NCI-H2107 (cell line): ENCODE measurements at regions not wholly inside any gene's neighbourhood (a gene's known extent, or its start where the extent isn't known, plus 50 kb on each side); places are given as distances from the start of the nearest gene placed in this dataset.
"Not testable (repeated sequence)": the region's sequence is repeated elsewhere in the genome, so short reads cannot be mapped to it uniquely, and the experiment has no call there.

Experiments
- DNase-seq: peaks from one replicate; lab custom pipeline; 2025; lab: John Stamatoyannopoulos, UW

DNA sequence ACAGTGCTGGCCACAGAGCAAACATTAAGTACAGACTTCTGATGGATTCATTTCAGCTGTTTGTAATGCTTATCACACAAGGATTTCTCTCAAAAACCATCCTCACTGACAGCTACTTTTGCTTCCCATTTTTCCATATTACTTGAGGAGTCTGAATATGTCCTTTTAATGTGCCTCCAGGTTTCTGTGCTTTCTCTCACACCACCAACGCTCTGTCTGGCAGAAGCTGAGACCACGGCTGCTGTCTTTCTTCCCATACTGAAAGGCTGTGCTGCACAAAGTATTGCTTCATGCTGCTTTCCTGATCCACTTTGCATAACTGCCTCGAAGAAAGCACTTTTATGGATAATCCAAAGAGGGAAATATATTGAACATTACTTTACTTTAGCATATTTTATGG is 312.1 kb upstream of the ZEB2 start:
- no peak for DNase-seq

DNA sequence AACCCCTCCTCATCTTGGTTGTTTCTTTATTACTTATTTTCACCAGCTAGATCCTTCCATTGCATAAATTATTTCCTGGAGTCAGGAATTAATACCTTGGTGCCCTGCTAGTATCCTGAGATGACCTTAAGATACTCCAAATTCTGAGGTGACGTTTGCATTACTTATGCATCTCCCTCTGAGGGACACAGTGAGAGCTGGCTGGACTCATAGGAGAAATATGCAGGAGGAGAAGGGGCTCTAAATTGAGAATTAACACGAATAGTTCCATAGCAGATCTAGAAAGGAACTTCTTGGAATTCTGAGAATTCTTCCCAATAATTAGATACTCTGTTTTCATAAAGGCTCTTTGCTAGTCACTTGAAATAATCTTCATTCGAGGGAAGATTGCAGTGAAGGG is 310.6 kb upstream of the ZEB2 start:
- DNase-seq = no peak

DNA sequence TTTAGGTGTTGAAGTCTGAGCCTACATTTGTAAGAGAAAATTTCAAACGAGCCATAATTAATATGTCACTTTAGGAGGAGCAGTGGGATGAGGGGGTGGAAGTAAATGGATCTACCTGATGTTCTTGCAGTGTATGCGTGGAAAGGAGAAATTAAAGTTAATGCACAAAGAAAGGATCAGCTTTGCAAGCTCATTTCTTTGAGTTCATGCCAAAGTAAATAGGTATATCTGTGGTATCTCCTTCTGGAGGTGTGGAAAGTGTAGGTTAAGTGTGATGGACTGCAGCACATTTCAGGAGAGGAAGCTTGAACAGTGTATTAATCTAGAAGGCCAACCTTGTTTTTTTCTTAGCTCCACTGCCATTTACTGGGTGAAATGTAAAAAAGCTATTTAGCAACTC is 307.5 kb upstream of the ZEB2 start:
- no peak for DNase-seq

DNA sequence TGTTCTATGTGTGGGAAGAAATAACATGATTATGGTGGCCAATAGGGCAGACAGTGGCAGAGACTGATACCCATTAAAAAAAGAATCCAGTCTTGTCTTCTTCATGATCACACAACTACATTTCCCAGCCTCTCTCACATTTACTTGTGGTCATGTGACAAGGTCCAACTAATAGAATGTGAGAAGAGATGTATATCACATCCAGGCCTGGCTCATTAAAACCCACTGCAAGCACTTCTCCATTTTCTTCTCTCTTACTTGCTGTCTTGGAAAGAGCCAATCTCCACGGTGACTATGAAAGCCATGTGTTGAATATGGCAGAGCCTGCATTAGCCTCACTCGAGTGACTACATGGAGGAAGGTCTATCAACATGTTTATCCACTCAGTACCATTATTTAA is 306.2 kb upstream of the ZEB2 start:
- no peak for DNase-seq

DNA sequence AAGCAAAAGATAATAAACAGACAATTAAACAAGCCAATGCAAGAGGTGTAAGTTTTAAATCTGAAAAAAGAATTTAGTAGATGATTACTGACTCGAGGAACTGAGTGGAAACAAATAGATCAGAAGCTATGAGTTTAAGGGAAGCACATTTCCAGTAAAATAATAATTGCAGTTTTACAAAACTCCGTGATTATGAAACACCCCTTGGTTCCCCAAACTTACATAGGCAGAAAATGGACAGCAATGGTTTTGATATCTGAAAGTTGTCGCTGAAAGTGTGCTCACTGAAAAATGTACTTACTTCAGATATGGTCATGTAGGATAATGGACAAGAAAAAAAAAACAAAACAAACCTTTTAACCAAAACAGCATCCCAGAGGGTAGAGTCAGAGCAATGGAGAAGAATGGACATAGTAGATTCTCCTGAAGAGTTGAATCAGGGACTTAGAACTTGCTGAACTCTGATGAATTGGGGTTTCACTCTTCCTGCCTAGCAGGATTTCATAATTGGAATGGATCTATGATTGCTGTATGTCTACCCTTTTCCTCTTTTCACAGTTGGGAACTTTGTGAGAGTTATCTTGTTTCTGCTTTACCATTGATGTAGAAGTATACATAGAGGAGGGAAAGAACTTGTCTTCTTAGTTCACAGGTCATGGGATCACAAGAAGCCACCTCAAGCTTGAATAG is 305.6 kb upstream of the ZEB2 start:
- no peak for DNase-seq

DNA sequence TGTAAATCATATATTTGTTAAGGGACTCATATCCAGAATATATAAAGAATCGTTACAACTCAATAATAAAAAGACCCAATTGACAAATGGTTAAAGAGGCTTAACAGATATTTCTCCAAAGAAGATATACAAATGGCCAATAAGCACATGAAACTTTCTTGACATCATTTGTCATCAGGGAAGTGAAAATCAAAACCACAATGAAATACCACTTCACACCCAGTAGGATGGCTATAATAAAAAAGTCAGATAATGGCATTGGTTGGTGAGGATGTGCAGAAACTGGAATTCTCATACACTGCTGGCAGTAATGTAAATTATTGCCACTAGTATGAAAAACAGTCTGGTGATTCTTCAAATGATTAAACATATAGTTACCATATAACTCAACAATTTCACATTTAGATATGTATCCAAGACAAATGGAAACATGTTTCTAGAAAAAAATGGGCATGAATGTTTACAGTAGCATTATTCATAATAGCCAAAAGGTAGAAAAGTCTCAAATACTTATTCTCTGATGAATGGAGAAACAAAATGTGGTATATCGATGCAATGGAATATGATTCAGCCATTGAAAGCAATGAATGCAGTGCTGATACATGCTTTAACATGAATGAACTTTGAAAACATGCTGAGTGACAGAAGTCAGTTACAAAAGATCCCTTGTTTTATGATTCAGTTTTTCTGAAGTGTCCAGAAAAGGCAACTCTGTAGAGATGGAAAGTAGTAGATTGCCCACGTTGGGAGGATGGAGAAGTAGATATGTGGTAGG is 304.6 kb upstream of the ZEB2 start:
- DNase-seq = no peak

DNA sequence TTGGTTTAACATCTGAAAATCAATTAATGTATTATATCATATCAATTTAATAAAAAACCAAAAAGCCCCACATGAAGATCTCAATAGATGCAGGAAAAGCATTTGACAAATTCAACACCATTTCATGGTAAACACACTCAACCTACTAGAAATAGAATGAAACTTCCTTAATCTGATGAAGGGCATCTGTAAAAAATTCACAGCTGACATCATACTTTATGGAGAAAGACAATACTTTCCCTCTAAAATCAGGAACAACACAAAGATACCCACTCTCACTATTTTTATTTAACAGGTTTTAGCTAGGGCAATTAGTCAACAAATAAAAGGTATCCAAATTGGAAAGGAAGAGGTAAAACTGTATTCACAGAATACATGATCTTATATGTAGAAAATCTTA is 303.0 kb upstream of the ZEB2 start:
- DNase-seq = no peak

DNA sequence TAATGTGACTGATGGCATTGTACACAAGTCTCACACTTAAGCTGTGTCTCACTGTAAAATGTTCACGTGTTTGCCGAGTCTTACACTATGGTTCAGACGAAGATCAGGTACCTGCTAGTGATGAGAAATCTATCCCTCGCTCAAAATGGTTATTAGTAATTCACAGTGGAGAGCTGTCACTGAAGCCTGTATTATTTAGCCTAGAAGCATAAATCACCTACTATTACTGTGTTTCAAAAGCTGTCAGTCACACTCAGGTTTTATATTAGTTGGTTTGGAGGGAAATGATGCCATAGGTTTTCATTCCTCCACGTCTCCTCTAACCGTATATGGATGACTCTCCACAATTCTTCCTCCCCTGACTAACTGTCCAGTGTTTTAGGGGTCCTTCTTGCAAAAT is 292.4 kb upstream of the ZEB2 start:
- DNase-seq = no peak

DNA sequence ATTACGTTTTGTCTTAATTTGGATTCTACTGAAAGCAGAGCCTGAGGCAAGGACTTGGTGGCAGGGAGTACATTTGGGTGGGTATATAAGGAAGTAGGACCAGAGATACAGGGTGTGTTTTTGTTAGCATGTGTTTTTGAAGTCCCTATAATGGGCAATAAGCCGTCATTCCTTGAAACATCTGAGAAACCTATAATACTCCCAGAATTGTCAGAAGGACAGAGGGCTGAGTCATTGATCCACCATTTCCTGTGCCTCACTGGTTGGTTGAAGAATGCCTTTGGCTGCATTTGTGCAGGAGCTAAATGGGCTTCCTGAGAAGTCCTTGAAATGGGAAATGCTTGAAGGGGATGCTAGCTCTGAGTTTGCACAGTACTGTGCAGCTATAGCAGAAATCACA is 281.8 kb upstream of the ZEB2 start:
- no peak for DNase-seq

DNA sequence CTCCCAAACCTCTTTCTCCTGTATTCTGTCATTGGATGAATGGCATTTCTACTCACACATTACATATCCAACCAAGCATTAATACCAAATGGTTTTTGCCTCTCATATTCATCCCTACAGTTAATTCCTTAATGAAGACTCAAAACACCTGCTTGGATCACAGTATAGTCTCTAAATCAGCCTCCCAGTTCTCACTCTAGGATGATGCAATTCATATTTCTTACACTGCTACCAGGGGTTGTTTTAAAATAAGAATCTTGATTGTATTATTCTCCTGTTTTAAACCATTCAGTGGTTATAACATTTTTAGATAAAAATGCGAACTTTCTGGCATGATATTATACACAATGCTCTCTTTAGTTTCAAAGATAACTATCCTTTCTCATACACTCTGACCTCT is 281.4 kb upstream of the ZEB2 start:
- no peak for DNase-seq

DNA sequence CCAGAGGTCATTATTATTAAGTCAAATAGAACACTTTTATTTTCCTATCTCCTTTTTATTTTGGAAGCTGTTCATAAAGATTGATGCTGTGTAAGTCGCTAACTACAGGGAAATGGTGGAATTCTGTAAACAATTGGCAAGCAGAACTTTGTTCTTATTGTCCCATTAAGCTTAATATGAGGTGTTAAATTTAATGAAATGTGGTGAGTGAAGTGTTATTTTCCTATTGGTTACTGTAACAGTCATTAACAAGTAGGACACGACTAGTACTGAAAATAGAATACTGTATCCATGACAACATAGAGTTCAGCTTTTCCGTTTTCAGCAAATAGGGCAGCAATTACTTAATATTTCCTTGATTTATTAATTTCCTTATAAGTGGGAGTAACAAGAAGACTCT is 279.1 kb upstream of the ZEB2 start:
- DNase-seq = no peak

DNA sequence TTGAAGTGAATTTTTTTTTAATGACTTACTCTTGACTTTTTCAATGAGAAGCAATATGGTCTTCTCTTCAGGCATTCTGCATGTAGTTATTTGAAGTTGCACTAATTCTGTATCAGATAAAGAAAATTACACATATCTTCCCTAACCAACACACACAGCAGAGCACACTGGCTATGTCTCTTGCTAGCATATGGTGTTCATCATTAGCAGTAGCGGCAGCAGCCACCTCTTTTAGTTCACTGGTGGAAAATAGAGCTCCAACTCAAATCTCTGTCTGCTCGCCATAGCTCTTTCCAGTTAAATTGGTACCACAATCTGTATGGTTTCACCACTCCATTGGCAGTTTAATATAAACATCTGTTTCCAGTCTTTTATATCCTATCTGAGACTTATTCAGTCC is 278.1 kb upstream of the ZEB2 start:
- no peak for DNase-seq

DNA sequence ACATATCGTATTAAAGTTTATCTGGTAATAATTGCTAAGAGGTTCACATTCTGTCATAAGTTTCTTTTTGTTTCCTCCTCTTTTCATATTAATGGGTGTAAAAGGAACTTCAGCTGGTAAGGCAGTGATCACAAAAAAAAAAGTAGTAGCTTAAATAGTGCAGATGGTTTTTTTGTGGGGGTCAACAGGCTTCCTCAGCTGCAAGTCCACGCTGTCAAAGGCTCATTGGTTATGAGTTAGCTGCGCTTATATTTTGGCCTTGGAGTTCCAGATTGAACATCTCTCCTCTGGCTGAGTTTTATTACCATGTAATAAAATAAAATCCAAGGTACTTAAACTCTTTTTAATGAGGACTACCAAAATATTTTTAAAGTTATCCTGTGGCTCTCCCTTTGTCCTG is 277.0 kb upstream of the ZEB2 start:
- no peak for DNase-seq

DNA sequence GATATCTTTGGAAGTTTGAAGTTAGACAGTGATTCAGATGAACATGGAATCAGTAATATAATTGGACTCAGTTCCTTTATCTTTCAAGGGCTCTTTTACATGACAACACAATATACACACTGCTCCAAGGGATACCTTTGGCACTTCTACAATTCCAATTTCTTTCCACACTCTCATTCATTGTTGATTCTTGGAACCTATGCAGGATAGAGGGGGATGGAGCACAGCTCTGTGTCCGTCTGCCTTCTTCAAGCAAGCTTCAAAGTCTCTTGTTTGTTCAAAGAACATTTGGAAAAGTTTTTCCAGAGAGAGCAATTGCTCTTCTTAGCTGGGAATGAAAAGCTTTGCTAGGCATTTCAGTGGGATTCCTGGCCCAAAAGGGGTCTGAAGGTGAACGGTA is 276.2 kb upstream of the ZEB2 start:
- DNase-seq = no peak

DNA sequence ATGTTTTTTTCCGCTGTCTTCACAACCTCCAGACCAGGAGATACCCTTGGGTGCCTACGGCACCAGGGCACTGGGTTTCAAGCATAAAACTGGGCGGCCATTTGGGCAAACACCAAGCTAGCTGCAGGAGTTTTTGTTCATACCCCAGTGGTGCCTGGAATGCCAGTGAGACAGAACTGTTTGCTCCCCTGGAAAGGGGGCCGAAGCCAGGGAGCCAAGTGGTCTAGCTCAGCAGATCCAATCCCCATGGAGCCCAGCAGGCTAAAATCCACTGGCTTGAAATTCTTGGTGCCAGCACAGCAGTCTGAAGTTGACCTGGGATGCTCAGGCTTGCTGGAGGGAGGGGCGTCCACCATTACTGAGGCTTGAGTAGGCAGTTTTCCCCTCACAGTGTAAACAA is 265.3 kb upstream of the ZEB2 start:
- no peak for DNase-seq

DNA sequence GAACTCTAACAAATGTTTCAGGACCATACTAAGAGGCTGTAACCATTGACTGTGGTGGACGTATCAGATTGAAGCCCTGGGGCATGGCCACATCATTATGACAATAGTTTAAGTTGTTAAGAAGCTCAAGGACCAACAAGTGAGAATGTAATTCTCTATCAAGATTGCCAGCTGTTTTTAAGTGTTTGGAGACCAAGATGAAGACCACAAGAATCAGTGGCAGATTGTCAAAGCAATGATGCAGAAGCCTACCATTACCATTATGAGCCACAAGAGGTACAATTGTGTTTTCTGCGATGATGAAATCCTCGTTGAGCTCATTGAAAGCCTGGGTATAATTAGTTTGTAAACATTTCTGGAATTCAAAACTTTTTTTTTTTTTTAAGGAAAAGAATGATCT is 261.1 kb upstream of the ZEB2 start:
- DNase-seq = peak; percentile 12

DNA sequence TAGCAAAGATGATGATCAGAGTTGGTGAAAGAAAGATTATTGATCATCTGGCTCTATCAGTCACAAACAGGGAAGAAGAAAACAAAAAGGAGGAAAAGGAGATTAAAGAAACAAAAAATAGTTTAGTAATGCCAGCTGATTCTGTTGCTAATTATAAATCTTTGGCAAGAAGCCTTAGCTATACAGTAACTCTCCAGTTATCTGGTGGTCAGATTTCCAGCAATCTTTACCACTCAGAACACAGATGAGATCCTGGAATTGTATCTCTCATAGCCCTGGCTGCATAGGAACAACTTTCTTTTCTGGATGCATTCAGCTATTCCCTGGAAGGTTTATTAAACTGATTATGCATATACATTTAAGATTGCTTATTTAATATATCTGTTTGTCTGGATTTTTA is 256.8 kb upstream of the ZEB2 start:
- DNase-seq = no peak

DNA sequence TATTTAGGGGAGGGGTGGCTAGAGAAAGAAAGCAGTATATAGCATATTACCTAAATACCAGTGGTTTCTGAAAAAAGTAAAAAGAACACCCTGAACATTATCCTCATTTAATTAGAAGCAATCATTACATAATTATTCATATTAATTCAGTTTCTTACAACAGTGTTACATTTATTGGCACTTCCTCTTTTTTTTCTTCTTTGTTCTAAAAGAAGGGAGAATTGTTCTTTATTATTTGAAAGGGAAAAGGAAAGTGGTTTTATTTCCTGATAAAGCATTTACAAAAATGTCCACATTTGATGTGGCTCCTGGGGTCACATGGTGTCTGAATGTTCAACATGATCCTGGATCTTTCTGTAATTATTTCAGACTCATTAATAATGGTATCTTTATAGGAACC is 254.9 kb upstream of the ZEB2 start:
- no peak for DNase-seq

DNA sequence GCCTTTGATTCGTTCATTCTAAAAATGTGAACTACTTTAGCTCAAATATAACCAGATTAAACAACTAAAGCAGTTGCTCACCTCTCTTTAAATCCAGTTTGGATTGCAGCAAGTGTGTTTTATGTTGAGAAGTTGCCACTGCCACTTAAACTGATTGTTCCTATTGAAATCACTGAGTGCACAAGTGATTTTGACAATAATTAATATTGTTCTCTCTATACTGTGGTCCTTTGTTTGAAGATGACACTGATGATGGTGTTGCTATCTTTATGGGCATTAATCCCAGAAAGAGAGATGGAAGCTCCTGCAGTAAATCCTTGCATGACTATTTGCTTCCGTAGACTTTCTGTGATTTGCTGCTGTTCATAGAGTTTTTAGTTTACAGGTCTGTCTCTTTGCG is 251.4 kb upstream of the ZEB2 start:
- DNase-seq = no peak

DNA sequence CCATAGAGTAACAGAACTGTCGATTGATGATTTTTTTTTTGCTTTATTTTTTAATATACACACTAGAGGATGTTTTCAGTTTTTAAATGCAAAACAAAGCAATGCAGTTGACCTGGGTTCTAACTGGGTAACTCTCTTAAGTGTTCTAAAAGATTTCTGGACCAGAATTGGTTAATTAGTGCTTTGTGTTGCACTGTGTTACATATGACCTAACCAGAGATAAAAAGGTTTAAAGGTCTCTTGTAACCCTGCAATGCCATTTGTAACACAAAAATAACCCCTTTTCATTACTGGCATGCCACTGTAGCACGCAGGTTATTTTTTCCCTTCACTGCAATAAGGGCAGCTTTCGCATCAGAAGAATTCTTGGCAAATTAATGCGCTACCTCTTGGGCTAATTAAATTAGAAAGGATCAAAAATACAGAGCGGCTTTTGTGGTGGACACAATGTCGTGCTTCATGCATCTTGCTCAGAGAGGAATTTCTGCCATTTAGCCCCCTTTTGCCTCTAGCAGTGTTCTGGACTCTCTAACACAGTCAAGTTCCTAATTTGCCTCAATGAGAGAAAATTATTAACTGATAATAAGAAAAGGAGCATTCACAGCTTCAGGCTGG is 250.8 kb upstream of the ZEB2 start:
- DNase-seq = no peak

DNA sequence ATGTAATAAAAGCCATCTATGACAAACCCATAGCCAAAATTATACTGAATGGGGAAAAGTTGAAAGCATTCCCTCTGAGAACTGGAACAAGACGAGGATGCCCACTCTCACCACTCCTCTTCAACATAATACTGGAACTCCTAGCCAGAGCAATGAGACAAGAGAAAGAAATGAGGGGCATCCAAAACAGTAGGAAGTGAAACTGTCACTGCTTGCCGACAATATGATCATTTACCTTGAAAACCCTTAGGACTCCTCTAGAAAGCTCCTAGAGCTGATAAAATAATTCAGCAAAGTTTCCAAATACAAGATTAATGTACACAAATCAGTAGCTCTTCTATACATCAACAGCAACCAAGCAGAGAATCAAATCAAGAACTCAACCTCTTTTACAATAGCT is 241.0 kb upstream of the ZEB2 start:
- not testable (repeated sequence) for DNase-seq

DNA sequence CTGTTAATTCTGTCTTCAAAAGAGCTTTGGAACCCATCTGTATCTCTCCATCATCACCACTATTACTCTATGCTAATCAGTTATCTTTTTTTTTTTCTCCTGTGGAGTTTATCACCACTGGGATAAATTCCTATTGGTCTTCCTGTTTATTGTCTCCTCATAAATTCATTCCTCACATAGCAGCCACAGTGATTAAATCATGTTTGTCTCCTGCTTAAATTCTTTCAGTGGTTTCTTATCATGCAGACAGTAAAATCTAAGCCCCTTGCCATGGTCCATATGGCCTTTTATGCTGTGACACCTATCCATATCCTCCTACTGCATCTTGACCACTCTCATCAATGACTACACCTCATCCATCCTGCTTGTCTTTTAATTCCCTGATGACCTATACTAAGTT is 239.8 kb upstream of the ZEB2 start:
- no peak for DNase-seq

DNA sequence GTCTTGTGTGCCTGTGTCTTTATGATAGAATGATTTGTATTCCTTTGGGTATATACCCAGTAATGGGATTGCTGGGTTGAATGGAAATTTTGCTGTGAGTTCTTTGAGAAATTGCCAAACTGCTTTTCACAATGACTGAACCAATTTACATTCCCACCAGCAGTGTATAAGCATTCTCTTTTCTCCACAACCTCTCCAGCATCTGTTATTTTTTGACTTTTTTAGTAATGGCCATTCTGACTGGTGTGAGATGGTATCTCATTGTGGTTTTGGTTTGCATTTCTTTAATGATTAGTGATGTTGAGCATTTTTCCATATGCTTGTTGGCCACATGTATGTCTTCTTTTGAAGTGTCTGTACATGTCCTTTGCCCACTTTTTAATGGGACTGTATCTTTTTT is 238.3 kb upstream of the ZEB2 start:
- not testable (repeated sequence) for DNase-seq

DNA sequence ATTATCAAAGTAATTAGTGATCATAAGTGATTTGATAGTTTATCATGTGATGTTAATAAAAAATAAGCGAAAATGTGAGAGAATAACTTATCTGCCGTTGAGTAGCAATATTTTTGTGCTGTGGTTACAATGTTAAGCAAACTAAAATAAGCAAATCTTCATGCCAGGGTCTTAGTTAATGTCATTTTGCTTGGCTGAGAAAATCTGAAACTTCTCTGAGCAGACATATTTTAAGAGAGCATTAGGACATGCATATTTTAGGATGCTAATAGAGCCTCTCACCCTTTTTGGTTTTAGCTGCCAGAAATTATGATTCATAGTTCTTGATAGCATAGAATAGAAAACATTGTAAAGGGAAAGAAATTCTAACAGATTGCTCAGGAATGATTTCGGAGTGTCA is 233.5 kb upstream of the ZEB2 start:
- no peak for DNase-seq
